ENCODE measurements at regions not wholly inside any gene's neighbourhood (a gene's known extent, or its start where the extent isn't known, plus 50 kb on each side); places are given as distances from the start of the nearest gene placed in this dataset.

GRCh38 chr1:112230232-112230631 lies 165.8 kb upstream of the CTTNBP2NL start:
- no peak overlapping the region for H3K9ac ChIP-seq
- H3K27me3 ChIP-seq (ENCODE audit: insufficient read depth, low read depth), result no peaks in the 10 kb centered on the region
- no peak overlapping the region for H3K4me2 ChIP-seq
- no peaks in the 10 kb centered on the region for H3K36me3 ChIP-seq (ENCODE audit: insufficient read depth)
- H3K27ac ChIP-seq, result no peak overlapping the region
- no peaks in the 10 kb centered on the region for H4K20me1 ChIP-seq (ENCODE audit: insufficient read depth)
- H3K4me3 ChIP-seq (IDR thresholded peaks at IDR 0.05; ENCODE audit: insufficient read depth, low read depth, low read length), result no peak overlapping the region
- no peak overlapping the region for H2AFZ ChIP-seq (ENCODE audit: low read depth)
- no peaks in the 10 kb centered on the region for H3K79me2 ChIP-seq (ENCODE audit: insufficient read depth, low read depth)
- no peaks in the 10 kb centered on the region for H3K4me1 ChIP-seq (ENCODE audit: low read depth, poor library complexity, severe bottlenecking)
- no peak for TF ChIP-seq CTCF (conservative IDR thresholded peaks at IDR 0.05; ENCODE audit: low read depth, low read length)

GRCh38 chr1:112231331-112231730 lies 164.7 kb upstream of the CTTNBP2NL start:
- H3K9ac ChIP-seq, result no peak overlapping the region
- H3K27ac ChIP-seq, result no peak overlapping the region
- no peak overlapping the region for H3K4me3 ChIP-seq (IDR thresholded peaks at IDR 0.05; ENCODE audit: insufficient read depth, low read depth, low read length)
- no peaks in the 10 kb centered on the region for H3K79me2 ChIP-seq (ENCODE audit: insufficient read depth, low read depth)
- H3K36me3 ChIP-seq (ENCODE audit: insufficient read depth), result no peaks in the 10 kb centered on the region
- H2AFZ ChIP-seq (ENCODE audit: low read depth), result no peak overlapping the region
- no peak overlapping the region for H3K4me2 ChIP-seq
- no peaks in the 10 kb centered on the region for H4K20me1 ChIP-seq (ENCODE audit: insufficient read depth)
- no peaks in the 10 kb centered on the region for H3K4me1 ChIP-seq (ENCODE audit: low read depth, poor library complexity, severe bottlenecking)
- no peaks in the 10 kb centered on the region for H3K27me3 ChIP-seq (ENCODE audit: insufficient read depth, low read depth)
- no peak for TF ChIP-seq CTCF (conservative IDR thresholded peaks at IDR 0.05; ENCODE audit: low read depth, low read length)

GRCh38 chr1:112232848-112233247 lies 163.2 kb upstream of the CTTNBP2NL start:
- Histone ChIP-seq H2AFZ (ENCODE audit: low read depth) (no peak overlapping the region), H3K36me3 (ENCODE audit: insufficient read depth) (no peaks in the 10 kb centered on the region), H3K4me1 (ENCODE audit: low read depth, poor library complexity, severe bottlenecking) (no peaks in the 10 kb centered on the region), H4K20me1 (ENCODE audit: insufficient read depth) (no peaks in the 10 kb centered on the region), H3K4me3 (IDR thresholded peaks at IDR 0.05; ENCODE audit: insufficient read depth, low read depth, low read length) (no peak overlapping the region), H3K27ac (no peak overlapping the region), H3K27me3 (ENCODE audit: insufficient read depth, low read depth) (no peaks in the 10 kb centered on the region), H3K79me2 (ENCODE audit: insufficient read depth, low read depth) (no peaks in the 10 kb centered on the region), H3K4me2 (no peak overlapping the region), H3K9ac (no peak overlapping the region)
- TF ChIP-seq CTCF (conservative IDR thresholded peaks at IDR 0.05; ENCODE audit: low read depth, low read length), result no peak

GRCh38 chr1:112234710-112235109 lies 161.3 kb upstream of the CTTNBP2NL start:
- H3K79me2 ChIP-seq (ENCODE audit: insufficient read depth, low read depth), result no peaks in the 10 kb centered on the region
- H3K4me1 ChIP-seq (ENCODE audit: low read depth, poor library complexity, severe bottlenecking), result no peaks in the 10 kb centered on the region
- no peak overlapping the region for H3K4me3 ChIP-seq (IDR thresholded peaks at IDR 0.05; ENCODE audit: insufficient read depth, low read depth, low read length)
- no peaks in the 10 kb centered on the region for H4K20me1 ChIP-seq (ENCODE audit: insufficient read depth)
- H2AFZ ChIP-seq (ENCODE audit: low read depth), result no peak overlapping the region
- H3K27ac ChIP-seq, result no peak overlapping the region
- no peaks in the 10 kb centered on the region for H3K36me3 ChIP-seq (ENCODE audit: insufficient read depth)
- no peak overlapping the region for H3K9ac ChIP-seq
- H3K4me2 ChIP-seq, result no peak overlapping the region
- H3K27me3 ChIP-seq (ENCODE audit: insufficient read depth, low read depth), result no peaks in the 10 kb centered on the region
- TF ChIP-seq CTCF (conservative IDR thresholded peaks at IDR 0.05; ENCODE audit: low read depth, low read length), result no peak
